CD8-positive, alpha-beta memory T cell (primary cell): ENCODE measurements at regions not wholly inside any gene's neighbourhood (a gene's known extent, or its start where the extent isn't known, plus 50 kb on each side); places are given as distances from the start of the nearest gene placed in this dataset.
"Not testable (repeated sequence)": the region's sequence is repeated elsewhere in the genome, so short reads cannot be mapped to it uniquely, and the experiment has no call there.

ENCODE experiments used
- CTCF ChIA-PET: fragments of 350-600 bp; sonication (Branson Sonifier 250); formaldehyde crosslinking; loops from one replicate; lab custom pipeline; 2021; ENCODE audit warnings: antibody characterized with exemption; lab: Charles Lee
- POLR2A ChIA-PET: fragments of 350-600 bp; sonication (Branson Sonifier 250); formaldehyde crosslinking; loops from one replicate; lab custom pipeline; 2021; ENCODE audit warnings: antibody characterized with exemption; lab: Charles Lee
- DNase-seq, 5 donors: peaks; one replicate each; pipeline versions ENCODE4 v3.0.0 to v3.0.0-alpha.2; 2020 to 2022; ENCODE audit warnings: mixed read lengths in 1 of 5
- H3K27ac ChIP-seq: one replicate; pipeline ENCODE4 v1.7.0; 2013; ENCODE audit warnings: low read depth, mild to moderate bottlenecking, low read length, moderate library complexity
- H3K27me3 ChIP-seq: 2 replicates; pipeline ENCODE4 v1.7.0; 2013; ENCODE audit warnings: low read length, mild to moderate bottlenecking; ENCODE audit not compliant: insufficient read depth, poor library complexity, severe bottlenecking
- H3K36me3 ChIP-seq: 2 replicates; pipeline ENCODE4 v1.7.0; 2013; ENCODE audit warnings: mild to moderate bottlenecking, low read length, moderate library complexity; ENCODE audit not compliant: insufficient read depth
- H3K4me1 ChIP-seq: 2 replicates; pipeline ENCODE4 v1.7.0; 2013; ENCODE audit warnings: mild to moderate bottlenecking, low read length, moderate library complexity; ENCODE audit not compliant: insufficient read depth
- H3K4me3 ChIP-seq: 2 replicates; pipeline ENCODE4 v1.7.0; 2013; ENCODE audit warnings: mild to moderate bottlenecking, low read length
- H3K9me3 ChIP-seq: 2 replicates; pipeline ENCODE4 v1.7.0; 2013; ENCODE audit warnings: mild to moderate bottlenecking, low read length
- H3K27ac Mint-ChIP-seq, 8 donors: one replicate each; pipeline ENCODE4 v1.8.0; 2020 to 2021; ENCODE audit warnings: mixed read lengths in 8 of 8, mild to moderate bottlenecking in 6 of 8, inconsistent platforms in 3 of 8, moderate library complexity in 3 of 8
- H3K27me3 Mint-ChIP-seq, 2 donors: one replicate each; pipeline ENCODE4 v1.8.0; 2020 to 2021; ENCODE audit warnings: mixed read lengths in 2 of 2, mild to moderate bottlenecking in 1 of 2, moderate library complexity in 1 of 2
- H3K36me3 Mint-ChIP-seq, 3 donors: one replicate each; pipeline ENCODE4 v1.8.0; 2020 to 2021; ENCODE audit warnings: mixed read lengths in 3 of 3, inconsistent platforms in 1 of 3, mild to moderate bottlenecking in 1 of 3
- H3K4me1 Mint-ChIP-seq, 3 donors: one replicate each; pipeline ENCODE4 v1.8.0; 2020 to 2021; ENCODE audit warnings: mixed read lengths in 3 of 3, inconsistent platforms in 1 of 3, mild to moderate bottlenecking in 1 of 3
- H3K4me3 Mint-ChIP-seq, 7 donors: one replicate each; pipeline ENCODE4 v1.8.0; 2020 to 2021; ENCODE audit warnings: mixed read lengths in 7 of 7, mild to moderate bottlenecking in 6 of 7, moderate library complexity in 4 of 7, inconsistent platforms in 2 of 7
- H3K9me3 Mint-ChIP-seq, 5 donors: one replicate each; pipeline ENCODE4 v1.8.0; 2020 to 2022; ENCODE audit warnings: mixed read lengths in 5 of 5, mild to moderate bottlenecking in 3 of 5, moderate library complexity in 2 of 5, inconsistent platforms in 1 of 5

GRCh38 chrX:25860322-25860721 lies 277.8 kb upstream of the MAGEB18 start:
- H3K27me3 Mint-ChIP-seq: no peaks in the 10 kb centered on the region
- Histone ChIP-seq H3K4me1 (no peaks in the 10 kb centered on the region), H3K27ac (no peak overlapping the region), H3K36me3 (no peaks in the 10 kb centered on the region), H3K9me3 (no peaks in the 10 kb centered on the region), H3K4me3 (no peak overlapping the region), H3K27me3 (no peaks in the 10 kb centered on the region)
- no peak for DNase-seq
- H3K9me3 Mint-ChIP-seq: peaks cover 0 to 10% (median 4%) of the 10 kb centered on the region in 5 donors
- ChIA-PET CTCF (no interaction called here), POLR2A (no interaction called here)
- no peak overlapping the region for H3K27ac Mint-ChIP-seq
- H3K4me3 Mint-ChIP-seq: no peak overlapping the region
- no peaks in the 10 kb centered on the region for H3K36me3 Mint-ChIP-seq
- H3K4me1 Mint-ChIP-seq: no peaks in the 10 kb centered on the region

GRCh38 chrX:25869761-25870160 lies 268.4 kb upstream of the MAGEB18 start:
- ChIA-PET CTCF (no interaction called here), POLR2A (no interaction called here)
- Mint-ChIP-seq H3K27ac (no peak overlapping the region), H3K27me3 (no peaks in the 10 kb centered on the region), H3K4me3 (no peak overlapping the region), H3K4me1 (no peaks in the 10 kb centered on the region), H3K36me3 (no peaks in the 10 kb centered on the region), H3K9me3 (peaks cover 0 to 11% (median 4%) of the 10 kb centered on the region in 5 donors)
- no peak for DNase-seq
- H3K27me3 ChIP-seq: no peaks in the 10 kb centered on the region
- H3K9me3 ChIP-seq: no peaks in the 10 kb centered on the region
- no peaks in the 10 kb centered on the region for H3K36me3 ChIP-seq
- no peak overlapping the region for H3K4me3 ChIP-seq
- H3K27ac ChIP-seq: no peak overlapping the region
- no peaks in the 10 kb centered on the region for H3K4me1 ChIP-seq

- H3K36me3 ChIP-seq: no peaks in the 10 kb centered on the region
- H3K27me3 ChIP-seq: no peaks in the 10 kb centered on the region
- ChIA-PET CTCF (no interaction called here), POLR2A (no interaction called here)
- no peaks in the 10 kb centered on the region for H3K27me3 Mint-ChIP-seq
- H3K4me3 ChIP-seq: no peak overlapping the region
- H3K9me3 ChIP-seq: no peaks in the 10 kb centered on the region
- no peak overlapping the region for H3K27ac Mint-ChIP-seq
- no peaks in the 10 kb centered on the region for H3K4me1 ChIP-seq
- no peaks in the 10 kb centered on the region for H3K36me3 Mint-ChIP-seq
- DNase-seq: no peak
- peaks cover 0 to 11% (median 4%) of the 10 kb centered on the region in 5 donors for H3K9me3 Mint-ChIP-seq
- H3K4me1 Mint-ChIP-seq: no peaks in the 10 kb centered on the region
- no peak overlapping the region for H3K4me3 Mint-ChIP-seq
- H3K27ac ChIP-seq: no peak overlapping the region
These were observed 265.4 kb upstream of the MAGEB18 start for GRCh38 chrX:25872786-25873185.

DNA sequence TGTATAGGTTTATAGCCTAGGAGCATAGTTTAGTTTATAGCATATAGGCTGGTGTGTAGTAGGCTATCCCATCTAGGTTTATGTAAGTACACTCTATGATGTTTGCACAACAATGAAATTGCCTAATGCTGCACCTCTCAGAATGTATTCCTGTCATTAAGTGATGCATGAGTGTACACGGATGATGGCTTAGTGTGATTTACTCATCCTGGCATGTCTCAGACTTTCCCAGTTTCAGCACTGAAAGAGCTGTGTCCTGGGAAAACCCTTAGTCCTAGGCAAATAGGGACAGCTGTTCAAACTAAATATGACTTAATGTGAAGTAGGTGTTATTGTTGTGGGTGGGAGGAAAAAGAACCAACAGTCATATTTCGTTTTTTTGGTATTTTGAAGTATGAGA lies 264.9 kb upstream of the MAGEB18 start:
- Histone ChIP-seq H3K4me1 (no peaks in the 10 kb centered on the region), H3K27me3 (no peaks in the 10 kb centered on the region), H3K4me3 (no peak overlapping the region), H3K27ac (no peak overlapping the region), H3K9me3 (no peaks in the 10 kb centered on the region), H3K36me3 (no peaks in the 10 kb centered on the region)
- Mint-ChIP-seq H3K4me1 (no peaks in the 10 kb centered on the region), H3K9me3 (peaks cover 0 to 11% (median 4%) of the 10 kb centered on the region in 5 donors), H3K27ac (no peak overlapping the region), H3K4me3 (no peak overlapping the region), H3K36me3 (no peaks in the 10 kb centered on the region), H3K27me3 (no peaks in the 10 kb centered on the region)
- CTCF ChIA-PET: no interaction called here
- POLR2A ChIA-PET: no interaction called here
- DNase-seq: no peak

DNA sequence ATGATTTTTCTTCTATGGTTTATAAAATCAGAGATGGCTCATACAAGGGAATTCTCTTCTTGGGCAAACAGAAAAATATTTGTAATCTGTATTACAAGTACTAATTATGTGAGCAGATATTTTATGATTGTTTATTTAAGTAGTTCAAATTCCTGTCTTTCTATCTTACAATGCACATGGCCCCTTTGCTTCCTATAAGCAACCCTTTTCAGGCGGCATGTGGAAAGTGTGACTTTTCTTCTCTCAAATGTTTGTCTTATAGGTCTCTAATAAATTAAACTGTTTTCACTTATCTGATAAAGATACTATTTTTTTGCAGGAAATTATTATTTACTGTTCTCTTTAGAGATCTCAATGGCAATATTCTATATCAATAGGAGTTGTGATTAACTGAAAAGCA lies 259.3 kb upstream of the MAGEB18 start:
- ChIA-PET CTCF (no interaction called here), POLR2A (no interaction called here)
- Histone ChIP-seq H3K9me3 (no peaks in the 10 kb centered on the region), H3K36me3 (no peaks in the 10 kb centered on the region), H3K4me3 (no peak overlapping the region), H3K27me3 (no peaks in the 10 kb centered on the region), H3K4me1 (no peaks in the 10 kb centered on the region), H3K27ac (no peak overlapping the region)
- DNase-seq: no peak
- Mint-ChIP-seq H3K4me3 (no peak overlapping the region), H3K27ac (no peak overlapping the region), H3K4me1 (no peaks in the 10 kb centered on the region), H3K9me3 (peaks cover 0 to 8% (median 4%) of the 10 kb centered on the region in 5 donors), H3K36me3 (no peaks in the 10 kb centered on the region), H3K27me3 (no peaks in the 10 kb centered on the region)

GRCh38 chrX:25882503-25882902 lies 255.6 kb upstream of the MAGEB18 start:
- H3K27ac Mint-ChIP-seq, H3K27ac ChIP-seq, H3K27me3 ChIP-seq, CTCF ChIA-PET, DNase-seq, H3K27me3 Mint-ChIP-seq, H3K36me3 Mint-ChIP-seq, H3K9me3 ChIP-seq, H3K4me1 Mint-ChIP-seq, H3K4me3 ChIP-seq, H3K9me3 Mint-ChIP-seq, POLR2A ChIA-PET, H3K36me3 ChIP-seq, H3K4me1 ChIP-seq, H3K4me3 Mint-ChIP-seq: not testable (repeated sequence)

- no peak overlapping the region for H3K4me3 Mint-ChIP-seq
- no peak overlapping the region for H3K27ac Mint-ChIP-seq
- no peaks in the 10 kb centered on the region for H3K36me3 Mint-ChIP-seq
- H3K27me3 Mint-ChIP-seq: no peaks in the 10 kb centered on the region
- peaks cover 3 to 22% (median 4%) of the 10 kb centered on the region in 5 donors for H3K9me3 Mint-ChIP-seq
- no peaks in the 10 kb centered on the region for H3K4me1 Mint-ChIP-seq
- Histone ChIP-seq H3K27ac (no peak overlapping the region), H3K27me3 (no peaks in the 10 kb centered on the region), H3K4me3 (no peak overlapping the region), H3K36me3 (no peaks in the 10 kb centered on the region), H3K9me3 (no peaks in the 10 kb centered on the region), H3K4me1 (no peaks in the 10 kb centered on the region)
- POLR2A ChIA-PET: no interaction called here
- CTCF ChIA-PET: no interaction called here
- DNase-seq: no peak
These were observed 240.4 kb upstream of the MAGEB18 start for GRCh38 chrX:25897758-25898157.

DNA sequence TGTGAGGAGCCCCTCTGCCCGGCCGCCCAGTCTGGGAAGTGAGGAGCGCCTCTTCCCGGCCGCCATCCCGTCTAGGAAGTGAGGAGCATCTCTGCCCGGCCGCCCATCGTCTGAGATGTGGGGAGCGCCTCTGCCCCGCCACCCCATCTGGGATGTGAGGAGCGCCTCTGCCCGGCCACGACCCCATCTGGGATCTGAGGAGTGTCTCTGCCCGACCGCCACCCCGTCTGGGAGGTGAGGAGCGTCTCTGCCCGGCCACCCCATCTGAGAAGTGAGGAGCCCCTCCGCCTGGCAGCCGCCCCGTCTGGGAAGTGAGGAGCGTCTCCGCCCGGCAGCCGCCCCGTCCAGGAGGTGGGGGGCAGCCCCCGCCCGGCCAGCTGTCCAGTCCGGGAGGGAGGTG lies 232.4 kb upstream of the MAGEB18 start:
- H3K4me1 ChIP-seq, H3K4me3 ChIP-seq, H3K27ac ChIP-seq, H3K4me3 Mint-ChIP-seq, CTCF ChIA-PET, H3K9me3 ChIP-seq, H3K4me1 Mint-ChIP-seq, H3K27me3 Mint-ChIP-seq, H3K9me3 Mint-ChIP-seq, H3K36me3 Mint-ChIP-seq, H3K27me3 ChIP-seq, DNase-seq, H3K27ac Mint-ChIP-seq, POLR2A ChIA-PET, H3K36me3 ChIP-seq: not testable (repeated sequence)

DNA sequence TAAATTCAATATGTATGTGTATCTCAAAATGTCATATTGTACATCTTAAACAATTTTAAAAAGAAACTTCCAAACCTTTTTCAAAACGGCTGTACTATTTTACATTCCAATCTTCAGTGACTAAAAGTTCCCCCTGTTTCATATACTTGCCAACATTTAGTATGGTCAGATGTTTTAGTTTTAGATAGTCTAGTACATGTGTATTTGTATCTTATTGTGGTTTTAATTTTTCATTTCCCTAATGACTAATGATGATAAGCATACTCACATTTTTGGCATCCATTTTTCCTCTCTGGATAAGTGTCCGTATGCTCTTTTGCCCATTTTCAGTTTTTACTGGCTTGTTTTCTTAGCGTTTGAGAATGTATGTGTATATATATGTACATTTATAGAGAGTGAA lies 212.2 kb upstream of the MAGEB18 start:
- Histone ChIP-seq H3K27ac (no peak overlapping the region), H3K27me3 (no peaks in the 10 kb centered on the region), H3K4me3 (no peak overlapping the region), H3K36me3 (no peaks in the 10 kb centered on the region), H3K4me1 (no peaks in the 10 kb centered on the region), H3K9me3 (no peaks in the 10 kb centered on the region)
- H3K36me3 Mint-ChIP-seq: peaks cover 0 to 1% (median 0%) of the 10 kb centered on the region in 3 donors
- ChIA-PET CTCF (no interaction called here), POLR2A (no interaction called here)
- no peak overlapping the region for H3K27ac Mint-ChIP-seq
- DNase-seq: no peak
- no peaks in the 10 kb centered on the region for H3K4me1 Mint-ChIP-seq
- no peak overlapping the region for H3K4me3 Mint-ChIP-seq
- H3K27me3 Mint-ChIP-seq: no peaks in the 10 kb centered on the region
- peaks cover 0 to 7% (median 4%) of the 10 kb centered on the region in 5 donors for H3K9me3 Mint-ChIP-seq
